ENCODE measurements at regions not wholly inside any gene's neighbourhood (a gene's known extent, or its start where the extent isn't known, plus 50 kb on each side); places are given as distances from the start of the nearest gene placed in this dataset.

DNA sequence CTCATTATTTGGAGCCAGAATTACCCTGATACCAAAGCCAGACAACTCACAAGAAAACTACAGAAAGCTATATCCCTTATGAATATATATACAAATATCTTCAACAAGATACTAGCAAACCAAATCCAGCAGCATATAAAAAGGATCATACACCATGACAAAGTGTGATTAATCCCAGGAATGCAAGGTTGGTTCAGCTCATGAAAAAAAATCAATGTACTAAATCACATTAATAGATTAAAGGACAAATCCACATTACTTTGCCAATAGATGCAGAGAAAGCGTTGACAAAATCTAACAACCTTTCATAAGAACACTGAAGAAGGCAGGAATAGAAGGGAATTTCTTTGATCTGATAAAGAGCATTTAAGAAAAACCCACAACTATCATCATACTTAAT is 50.4 kb upstream of the TEAD1 start:
- no peak overlapping the region for H3K27ac ChIP-seq
- TF ChIP-seq EZH2phosphoT487 (IDR thresholded peaks at IDR 0.05; ENCODE audit: low read depth, severe bottlenecking, unreplicated experiment), result no peak

More for the DNA sequence above, 50.4 kb upstream of the TEAD1 start:
- no peaks in the 10 kb centered on the region for H4K20me1 ChIP-seq (ENCODE audit: insufficient read depth, poor library complexity, severe bottlenecking)
- no peak overlapping the region for H2AFZ ChIP-seq
- H3K36me3 ChIP-seq (replicated peaks; ENCODE audit: insufficient read depth, low read depth), result no peaks in the 10 kb centered on the region
- no peaks in the 10 kb centered on the region for H3K27me3 ChIP-seq
- H3K4me2 ChIP-seq, result no peak overlapping the region
- no peaks in the 10 kb centered on the region for H3K79me2 ChIP-seq
- no peak for DNase-seq (ENCODE audit: low spot score)
- H3K4me1 ChIP-seq (ENCODE audit: insufficient read depth), result no peaks in the 10 kb centered on the region
- H3K9me2 ChIP-seq (replicated peaks; ENCODE audit: insufficient read depth), result no peaks in the 10 kb centered on the region
- H3K4me3 ChIP-seq, result no peak overlapping the region
- 0% methylated on average over 1 of the region's 1 CpG for WGBS (ENCODE audit: low lambda C conversion rate, missing lambda C conversion rate)
- peaks cover 13% of the 10 kb centered on the region for H3K9me3 ChIP-seq (ENCODE audit: low read depth)
